Heart left ventricle (tissue), 16 donors: ENCODE measurements at regions not wholly inside any gene's neighbourhood (a gene's known extent, or its start where the extent isn't known, plus 50 kb on each side); places are given as distances from the start of the nearest gene placed in this dataset.

Experiments used
- ATAC-seq, 4 donors: fragments of 200-7000 bp; cut with Tn5 transposase; one replicate each; pipeline ENCODE4 v1.9.1; 2020 to 2022; ENCODE audit warnings: moderate library complexity in 4 of 4, mild to moderate bottlenecking in 3 of 4, moderate number of reproducible peaks in 1 of 4
- DNase-seq, 5 donors: peaks; one replicate each; pipeline ENCODE4 v3.0.0-alpha.2; 2020
- H3K27ac ChIP-seq, 12 donors: fragments of 200-600 bp; sonication (generic) in 4 of 12; one replicate each; pipeline versions ENCODE4 v1.5.0 to v1.8.0; 2016 to 2022; ENCODE audit warnings: mild to moderate bottlenecking in 2 of 12
- H3K27me3 ChIP-seq, 9 donors: fragments of 200-600 bp; sonication (generic) in 2 of 9; one replicate each; pipeline versions ENCODE4 v1.5.1 to v1.8.0; 2016 to 2022; ENCODE audit warnings: mild to moderate bottlenecking in 3 of 9
- H3K36me3 ChIP-seq, 9 donors: fragments of 200-600 bp; sonication (generic) in 2 of 9; one replicate each; pipeline versions ENCODE4 v1.5.0 to v1.8.0; 2018 to 2022; ENCODE audit warnings: mild to moderate bottlenecking in 2 of 9
- H3K4me1 ChIP-seq, 12 donors: fragments of 200-600 bp; sonication (generic) in 4 of 12; one replicate each; pipeline versions ENCODE4 v1.5.0 to v1.8.0; 2016 to 2022; ENCODE audit warnings: mild to moderate bottlenecking in 3 of 12
- H3K4me3 ChIP-seq, 12 donors: fragments of 200-600 bp; sonication (generic) in 4 of 12; one replicate each; pipeline versions ENCODE4 v1.5.0 to v1.8.0; 2017 to 2022; ENCODE audit warnings: mild to moderate bottlenecking in 9 of 12, moderate library complexity in 4 of 12
- H3K9me3 ChIP-seq, 12 donors: fragments of 200-600 bp; sonication (generic) in 4 of 12; one replicate each; pipeline versions ENCODE4 v1.5.0 to v1.8.0; 2016 to 2022; ENCODE audit warnings: mild to moderate bottlenecking in 1 of 12
- CTCF ChIP-seq, 12 donors: fragments of 200-600 bp; sonication (generic) in 4 of 12; IDR thresholded peaks; one replicate each; pipeline versions ENCODE4 v1.5.0 to v1.8.0; 2018 to 2022; ENCODE audit warnings: antibody characterized with exemption in 12 of 12, mild to moderate bottlenecking in 5 of 12
- POLR2A ChIP-seq, 2 donors: fragments of 450-650 bp; IDR thresholded peaks; one replicate each; pipeline ENCODE4 v1.6.1; 2017; ENCODE audit warnings: antibody characterized with exemption in 2 of 2, mild to moderate bottlenecking in 2 of 2, moderate library complexity in 2 of 2
- WGBS, 4 donors: extraction: QIAGEN DNeasy Blood & Tissue Kit in 2 of 4; methylation state at CpG; one replicate each; pipeline versions ENCODE4 v1.1.5 to v1.1.7; 2013 to 2018; 5-methylcytosine and 5-hydroxymethylcytosine counted together
- intact Hi-C, 10 donors: fragments of 100-400 bp; cut with DNase I; formaldehyde crosslinking; loops; one replicate each; pipeline versions ENCODE4 v1.11.1 to v1.14.2; 2022
- donor health status: ischemic (EF 13 %, LVEDD 7.1; RV severe dilation, severe dysfunction).
- donor health status: healthy with polysubstance abuse.
- donor health status: DM: no; HTN: yes; CAD: no.
- donor health status: DM: no; HTN: no; CAD: no.
- donor health status: ischemic (EF 25% LVEDD 6.9; RV normal size, moderate dysfunction).
- donor health status: ischemic (EF 25% LVEDD 5.7; RV mildly dilated, moderate dysfunction).
- donor health status: healthy.
- donor health status: DM: yes; HTN: yes; CAD: no.
- donor health status: ischemic (EF 35%, LVEDD 5.7; RV mildly dilated, moderate dysfunction).
- donor health status: nonischemic (EF 11% LVEDD 7.7; RV severe dilation, severe dysfunction).
- donor health status: DM: yes; HTN: yes; CAD: no.
- donor health status: PGD.
- donor health status: ischemic (EF 29% LVEDD 5.4; RV normal size, mild dysfunction).
- donor health status: nonischemic (EF 23%, LVEDD 6.1; RV moderate dilation, normal function).

GRCh38 chr6:87945966-87946365 lies 101.7 kb upstream of the SPACA1 start:
- DNase-seq (no peak), ATAC-seq (no peak)
- TF ChIP-seq POLR2A (IDR thresholded peaks at IDR 0.05), result no peak

GRCh38 chr6:87945181-87945580 lies 102.5 kb upstream of the SPACA1 start:
- 71 to 73% (median 72%) methylated on average over 6 of the region's 6 CpGs for WGBS, 4 donors
- H3K27ac ChIP-seq, result no peak overlapping the region
- no peak for ATAC-seq

More at GRCh38 chr6:87945966-87946365, 101.7 kb upstream of the SPACA1 start:
- Histone ChIP-seq H3K9me3 (no peaks in the 10 kb centered on the region), H3K4me3 (no peak overlapping the region), H3K36me3 (no peaks in the 10 kb centered on the region), H3K27ac (no peak overlapping the region), H3K27me3 (no peaks in the 10 kb centered on the region), H3K4me1 (peaks cover 0 to 15% (median 2%) of the 10 kb centered on the region in 12 donors)
- 68 to 75% (median 72%) methylated on average over 5 of the region's 5 CpGs for WGBS, 4 donors
- intact Hi-C loops, result no loop called here

DNA sequence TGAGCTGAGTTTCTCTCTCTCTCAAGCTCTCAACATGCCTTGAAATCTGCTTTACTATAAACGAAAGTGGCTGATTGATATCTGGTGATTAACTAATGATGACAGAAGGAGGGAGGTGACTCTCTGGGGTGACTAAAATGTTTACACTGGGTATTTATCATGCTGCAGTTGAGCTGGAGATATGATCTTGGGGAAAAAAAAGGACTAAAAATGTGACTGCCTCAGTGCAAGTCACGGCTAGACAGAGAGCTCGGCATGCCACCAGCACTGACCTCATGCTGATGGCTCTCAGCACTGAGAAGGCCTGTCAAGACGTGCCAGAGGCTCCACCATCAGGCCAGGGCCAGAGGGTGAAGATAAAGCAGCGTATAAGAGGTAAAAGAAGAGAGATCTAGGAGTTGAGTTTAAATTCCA lies 103.1 kb upstream of the SPACA1 start:
- no peak for TF ChIP-seq POLR2A (IDR thresholded peaks at IDR 0.05)
- TF ChIP-seq CTCF (IDR thresholded peaks at IDR 0.05), result peak in 6 of 12 donors; percentile 16 to 52 (median 35)
- DNase-seq, result peak; percentile 62 to 89 (median 77)
- peaks cover 0 to 15% (median 2%) of the 10 kb centered on the region in 12 donors for H3K4me1 ChIP-seq
- 6 to 15% (median 8%) methylated on average over 5 of the region's 5 CpGs for WGBS, 4 donors
- peak; percentile 97 to 99 (median 98) for ATAC-seq
- no peaks in the 10 kb centered on the region for H3K9me3 ChIP-seq
- H3K27me3 ChIP-seq, result no peaks in the 10 kb centered on the region
- intact Hi-C loops, result no loop called here
- H3K27ac ChIP-seq, result peak overlapping the region in 3 of 12 donors; percentile 38 to 62 (median 58)
- no peaks in the 10 kb centered on the region for H3K36me3 ChIP-seq
- H3K4me3 ChIP-seq, result no peak overlapping the region

More at GRCh38 chr6:87945181-87945580, 102.5 kb upstream of the SPACA1 start:
- DNase-seq, result no peak
- no peak for TF ChIP-seq POLR2A (IDR thresholded peaks at IDR 0.05)
- TF ChIP-seq CTCF (IDR thresholded peaks at IDR 0.05), result no peak
- no peaks in the 10 kb centered on the region for H3K9me3 ChIP-seq
- H3K27me3 ChIP-seq, result no peaks in the 10 kb centered on the region
- peaks cover 0 to 15% (median 2%) of the 10 kb centered on the region in 12 donors for H3K4me1 ChIP-seq
- no peak overlapping the region for H3K4me3 ChIP-seq
- H3K36me3 ChIP-seq, result no peaks in the 10 kb centered on the region
- intact Hi-C loops, result no loop called here

GRCh38 chr6:87943191-87943590 lies 104.5 kb upstream of the SPACA1 start:
- TF ChIP-seq CTCF (IDR thresholded peaks at IDR 0.05) (no peak), POLR2A (IDR thresholded peaks at IDR 0.05) (no peak)
- WGBS, 4 donors, result 87 to 96% (median 92%) methylated on average over 3 of the region's 3 CpGs
- no peaks in the 10 kb centered on the region for H3K36me3 ChIP-seq
- no peaks in the 10 kb centered on the region for H3K27me3 ChIP-seq
- H3K4me1 ChIP-seq, result peaks cover 0 to 15% (median 2%) of the 10 kb centered on the region in 12 donors
- intact Hi-C loops, result no loop called here
- no peaks in the 10 kb centered on the region for H3K9me3 ChIP-seq
- no peak overlapping the region for H3K27ac ChIP-seq
- no peak overlapping the region for H3K4me3 ChIP-seq
- ATAC-seq, result no peak
- DNase-seq, result no peak
